ENCODE measurements at regions not wholly inside any gene's neighbourhood (a gene's known extent, or its start where the extent isn't known, plus 50 kb on each side); places are given as distances from the start of the nearest gene placed in this dataset.

GRCh38 chr7:69166979-69167516, 431.2 kb upstream of the AUTS2 start:
- no peaks in the 10 kb centered on the region for H3K79me1 ChIP-seq (ENCODE audit: low read depth in 1 of 2, low read length in 2 of 2)
- no peak overlapping the region for H2BK120ac ChIP-seq (ENCODE audit: low read depth, low read length)
- no peak overlapping the region for H3K4ac ChIP-seq (ENCODE audit: low read depth, low read length)
- no peak overlapping the region for H3K4me2 ChIP-seq (ENCODE audit: low read depth, low read length)
- no peak overlapping the region for H3K14ac ChIP-seq (replicated peaks; ENCODE audit: low read depth, low read length)
- H3K18ac ChIP-seq (ENCODE audit: low read depth, low read length) = no peak overlapping the region
- H2BK5ac ChIP-seq (ENCODE audit: low read depth, low read length, poor library complexity, severe bottlenecking) = no peak overlapping the region
- no peaks in the 10 kb centered on the region for H3K27me3 ChIP-seq (ENCODE audit: control insufficient read depth, insufficient read depth, low read length)
- H3K56ac ChIP-seq (ENCODE audit: extremely low read depth, insufficient read depth, low read length) = no peak overlapping the region
- no peaks in the 10 kb centered on the region for H4K20me1 ChIP-seq (ENCODE audit: insufficient read depth, low read length)
- no peak overlapping the region for H2AFZ ChIP-seq (replicated peaks; ENCODE audit: low read length, poor library complexity)
- WGBS, 2 experiments (ENCODE audit: extremely low coverage in 2 of 2, insufficient read length in 1 of 2) = no CpG with 5 or more reads among the region's 7 CpGs
- H3K23ac ChIP-seq (ENCODE audit: low read depth, low read length) = no peak overlapping the region
- intact Hi-C loops (cut with micrococcal nuclease) = no loop called here
- H3K9me1 ChIP-seq (ENCODE audit: insufficient read depth, low read length) = no peaks in the 10 kb centered on the region
- H4K5ac ChIP-seq (ENCODE audit: low read depth, low read length) = no peak overlapping the region
- dilution Hi-C loops (cut with HindIII; ENCODE audit: low sequenced_read_pairs, unreplicated experiment) = no loop called here
- no peak overlapping the region for H4K8ac ChIP-seq (ENCODE audit: low read depth in 2 of 2, low read length in 2 of 2)
- no peaks in the 10 kb centered on the region for H3K4me1 ChIP-seq (ENCODE audit: control insufficient read depth, insufficient read depth, low read length)
- no peak overlapping the region for H2BK20ac ChIP-seq (ENCODE audit: low read depth, low read length)
- no TSS peak for BruUV-seq (replicated peaks)
- no peak overlapping the region for H3K4me3 ChIP-seq (ENCODE audit: insufficient read depth, low read depth, low read length)
- H3K9ac ChIP-seq (ENCODE audit: low read depth, low read length) = no peak overlapping the region
- peaks cover 9% of the 10 kb centered on the region; the same call in 1 of the 2 replicates for H3K9me3 ChIP-seq (ENCODE audit: control insufficient read depth, insufficient read depth, low read length)
- DNase-seq (no peak), ATAC-seq (ENCODE audit: low read depth) (no peak)
- ChIA-PET POLR2A (ENCODE audit: unreplicated experiment) (no interaction called here), CTCF (no interaction called here)
- no peak overlapping the region for H4K91ac ChIP-seq (ENCODE audit: insufficient read depth, low read depth, low read length)
- in situ Hi-C loops (cut with MboI; ENCODE audit: low sequenced_read_pairs) = no loop called here
- no peak overlapping the region for H3K27ac ChIP-seq (ENCODE audit: insufficient read depth, low read length)
- H2AK9ac ChIP-seq (replicated peaks; ENCODE audit: low read depth, low read length, poor library complexity) = no peak overlapping the region
- TF ChIP-seq CTCF (conservative IDR thresholded peaks at IDR 0.05; ENCODE audit: low read depth, low read length) (no peak), USF2 (IDR thresholded peaks at IDR 0.05; ENCODE audit: low read depth, low read length) (no peak), NFE2L2 (IDR thresholded peaks at IDR 0.05; ENCODE audit: low read depth, low read length) (no peak), FOS (IDR thresholded peaks at IDR 0.05; ENCODE audit: low read depth, low read length) (no peak), MAZ (IDR thresholded peaks at IDR 0.05; ENCODE audit: borderline replicate concordance, low read depth, low read length) (no peak), POLR2A (IDR thresholded peaks at IDR 0.05; ENCODE audit: low read depth, low read length) (no peak), CHD1 (IDR thresholded peaks at IDR 0.05; ENCODE audit: low read depth, low read length) (no peak), BHLHE40 (IDR thresholded peaks at IDR 0.05; ENCODE audit: low read depth, low read length) (no peak), RCOR1 (IDR thresholded peaks at IDR 0.05; ENCODE audit: insufficient replicate concordance, low read length) (no peak), MAFK (IDR thresholded peaks at IDR 0.05; ENCODE audit: low read depth, low read length) (no peak), MXI1 (IDR thresholded peaks at IDR 0.05; ENCODE audit: borderline replicate concordance, low read depth, low read length) (no peak), ELK1 (IDR thresholded peaks at IDR 0.05; ENCODE audit: borderline replicate concordance, low read depth, low read length) (no peak), RFX5 (IDR thresholded peaks at IDR 0.05; ENCODE audit: low read depth, low read length) (no peak)
- H2BK15ac ChIP-seq (ENCODE audit: low read depth, low read length) = no peak overlapping the region
- H3K36me3 ChIP-seq (ENCODE audit: control insufficient read depth, insufficient read depth, low read length) = no peaks in the 10 kb centered on the region
- H2AK5ac ChIP-seq (ENCODE audit: low read depth, low read length) = no peak overlapping the region

Data from IMR-90 (cell line).